ENCODE measurements at regions not wholly inside any gene's neighbourhood (a gene's known extent, or its start where the extent isn't known, plus 50 kb on each side); places are given as distances from the start of the nearest gene placed in this dataset.

DNA sequence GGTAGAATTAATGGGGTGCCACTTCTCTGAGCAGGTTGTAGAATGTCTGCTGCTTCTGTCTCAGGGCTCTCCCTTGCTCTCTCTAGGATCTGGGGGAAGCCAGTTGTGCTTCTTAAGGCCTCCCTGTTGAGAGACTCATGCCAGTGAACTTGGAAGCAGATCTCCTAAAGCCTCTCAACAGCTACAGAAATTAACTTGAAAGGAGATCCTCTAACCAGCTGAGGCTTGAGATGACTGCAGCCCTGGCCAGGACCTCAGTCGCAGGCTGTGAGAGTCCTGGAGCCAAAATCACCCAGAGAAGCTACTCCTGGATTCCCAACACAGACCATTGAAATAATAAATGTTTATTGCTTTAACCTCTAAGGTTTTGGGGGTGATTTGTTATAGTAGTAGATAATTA lies 180.2 kb upstream of the MARCKS start:
- TF ChIP-seq, protein P1, sequence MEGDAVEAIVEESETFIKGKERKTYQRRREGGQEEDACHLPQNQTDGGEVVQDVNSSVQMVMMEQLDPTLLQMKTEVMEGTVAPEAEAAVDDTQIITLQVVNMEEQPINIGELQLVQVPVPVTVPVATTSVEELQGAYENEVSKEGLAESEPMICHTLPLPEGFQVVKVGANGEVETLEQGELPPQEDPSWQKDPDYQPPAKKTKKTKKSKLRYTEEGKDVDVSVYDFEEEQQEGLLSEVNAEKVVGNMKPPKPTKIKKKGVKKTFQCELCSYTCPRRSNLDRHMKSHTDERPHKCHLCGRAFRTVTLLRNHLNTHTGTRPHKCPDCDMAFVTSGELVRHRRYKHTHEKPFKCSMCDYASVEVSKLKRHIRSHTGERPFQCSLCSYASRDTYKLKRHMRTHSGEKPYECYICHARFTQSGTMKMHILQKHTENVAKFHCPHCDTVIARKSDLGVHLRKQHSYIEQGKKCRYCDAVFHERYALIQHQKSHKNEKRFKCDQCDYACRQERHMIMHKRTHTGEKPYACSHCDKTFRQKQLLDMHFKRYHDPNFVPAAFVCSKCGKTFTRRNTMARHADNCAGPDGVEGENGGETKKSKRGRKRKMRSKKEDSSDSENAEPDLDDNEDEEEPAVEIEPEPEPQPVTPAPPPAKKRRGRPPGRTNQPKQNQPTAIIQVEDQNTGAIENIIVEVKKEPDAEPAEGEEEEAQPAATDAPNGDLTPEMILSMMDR (IDR thresholded peaks at IDR 0.05; ENCODE audit: low read depth, low read length, missing input control) = no peak
- TF ChIP-seq GABPA (IDR thresholded peaks at IDR 0.05 in 1 of 2, conservative IDR thresholded peaks at IDR 0.05 in 1 of 2) = no peak
- TF ChIP-seq TAF1 (conservative IDR thresholded peaks at IDR 0.05) = no peak
- no peak for TF ChIP-seq REST (IDR thresholded peaks at IDR 0.05)
